GM12874 (cell line): ENCODE measurements at regions not wholly inside any gene's neighbourhood (a gene's known extent, or its start where the extent isn't known, plus 50 kb on each side); places are given as distances from the start of the nearest gene placed in this dataset.

Source experiments
- CTCF ChIP-seq: IDR thresholded peaks from 2 replicates; pipeline ENCODE4 v1.5.1; 2011; ENCODE audit warnings: low read depth, mild to moderate bottlenecking, control low read depth, low read length, moderate library complexity; ENCODE audit not compliant: insufficient read depth

GRCh38 chr4:33650036-33650435 is 2594.3 kb downstream of the ARAP2 start:
- no peak for TF ChIP-seq CTCF

- no peak for TF ChIP-seq CTCF
Measured at GRCh38 chr4:33658971-33659370, 2585.3 kb downstream of the ARAP2 start.

- TF ChIP-seq CTCF = no peak
Measured at GRCh38 chr4:33661636-33662035, 2582.7 kb downstream of the ARAP2 start.

GRCh38 chr4:33685939-33686338 is 2558.4 kb downstream of the ARAP2 start:
- TF ChIP-seq CTCF = no peak

- no peak for TF ChIP-seq CTCF
Measured at GRCh38 chr4:33696041-33696440, 2548.3 kb downstream of the ARAP2 start.

- TF ChIP-seq CTCF = no peak
Measured at GRCh38 chr4:33696586-33696985, 2547.7 kb downstream of the ARAP2 start.

- no peak for TF ChIP-seq CTCF
Measured at GRCh38 chr4:33709247-33709646, 2535.1 kb downstream of the ARAP2 start.

- no peak for TF ChIP-seq CTCF
Measured at GRCh38 chr4:33711826-33712225, 2532.5 kb downstream of the ARAP2 start.
